Lung (tissue), 11 donors: ENCODE measurements at regions not wholly inside any gene's neighbourhood (a gene's known extent, or its start where the extent isn't known, plus 50 kb on each side); places are given as distances from the start of the nearest gene placed in this dataset.

Source experiments
- ATAC-seq: fragments of 200-7000 bp; cut with Tn5 transposase; one replicate; pipeline ENCODE4 v1.9.1; 2020; ENCODE audit warnings: moderate number of reproducible peaks; ENCODE audit not compliant: insufficient read depth, low FRiP score
- DNase-seq, 3 donors: peaks; one replicate each; pipeline ENCODE4 v3.0.0-alpha.2; 2013 to 2017
- H3K27ac ChIP-seq, 2 donors: one replicate each; pipeline ENCODE4 v1.5.1; 2013; ENCODE audit warnings: mild to moderate bottlenecking in 2 of 2, moderate library complexity in 2 of 2, control low read depth in 1 of 2, inconsistent platforms in 1 of 2, low read depth in 1 of 2, low read length in 1 of 2
- H3K27me3 ChIP-seq, 3 donors: one replicate each; pipeline ENCODE4 v1.5.1; 2013; ENCODE audit warnings: low read length in 2 of 3; ENCODE audit not compliant: control insufficient read depth in 3 of 3, insufficient read depth in 3 of 3
- H3K36me3 ChIP-seq, 4 donors: one replicate each; pipeline ENCODE4 v1.5.1; 2013; ENCODE audit warnings: low read length in 4 of 4, mild to moderate bottlenecking in 1 of 4, moderate library complexity in 1 of 4; ENCODE audit not compliant: control insufficient read depth in 4 of 4, insufficient read depth in 4 of 4
- H3K4me1 ChIP-seq, 5 donors: one replicate each; pipeline ENCODE4 v1.5.1; 2013; ENCODE audit warnings: low read length in 5 of 5, mild to moderate bottlenecking in 2 of 5, moderate library complexity in 1 of 5; ENCODE audit not compliant: control insufficient read depth in 5 of 5, insufficient read depth in 5 of 5
- H3K4me3 ChIP-seq: one replicate; pipeline ENCODE4 v1.5.1; 2013; ENCODE audit warnings: mild to moderate bottlenecking, control low read depth, moderate library complexity
- H3K9ac ChIP-seq, 2 donors: one replicate each; pipeline ENCODE4 v1.5.1; 2013; ENCODE audit warnings: low read length in 2 of 2, control low read depth in 1 of 2; ENCODE audit not compliant: insufficient read depth in 1 of 2
- H3K9me3 ChIP-seq, 4 donors: one replicate each; pipeline ENCODE4 v1.5.1; 2013; ENCODE audit warnings: low read length in 3 of 4, mild to moderate bottlenecking in 1 of 4, moderate library complexity in 1 of 4; ENCODE audit not compliant: control insufficient read depth in 4 of 4, insufficient read depth in 3 of 4
- WGBS, 2 donors: extraction: QIAGEN DNeasy Blood & Tissue Kit; methylation state at CpG; one replicate each; pipeline ENCODE4 v1.1.7; 2013; 5-methylcytosine and 5-hydroxymethylcytosine counted together
- TF ChIP-seq, protein P1 (sequence below): IDR thresholded peaks from 2 replicates; pipeline ENCODE4 v1.5.1; 2012; ENCODE audit warnings: mild to moderate bottlenecking; ENCODE audit errors: control extremely low read depth, extremely low read depth
- donor health status: control.
- donor health status: control.
- donor health status: Bipolar disorder and iron deficiency.
- donor health status: healthy.
- donor health status: DM: yes; HTN: yes; CAD: no.

GRCh38 chr3:36631549-36631948, 132.8 kb downstream of the DCLK3 start:
- H3K9me3 ChIP-seq: no peaks in the 10 kb centered on the region
- H3K4me1 ChIP-seq: peaks cover 0 to 2% (median 0%) of the 10 kb centered on the region in 5 donors
- no peak for DNase-seq
- no peak for ATAC-seq
- no peaks in the 10 kb centered on the region for H3K36me3 ChIP-seq
- WGBS, 2 donors: 68 to 93% methylated on average over 4 of the region's 4 CpGs
- H3K9ac ChIP-seq: no peak overlapping the region
- H3K27me3 ChIP-seq: no peaks in the 10 kb centered on the region
- TF ChIP-seq, protein P1, sequence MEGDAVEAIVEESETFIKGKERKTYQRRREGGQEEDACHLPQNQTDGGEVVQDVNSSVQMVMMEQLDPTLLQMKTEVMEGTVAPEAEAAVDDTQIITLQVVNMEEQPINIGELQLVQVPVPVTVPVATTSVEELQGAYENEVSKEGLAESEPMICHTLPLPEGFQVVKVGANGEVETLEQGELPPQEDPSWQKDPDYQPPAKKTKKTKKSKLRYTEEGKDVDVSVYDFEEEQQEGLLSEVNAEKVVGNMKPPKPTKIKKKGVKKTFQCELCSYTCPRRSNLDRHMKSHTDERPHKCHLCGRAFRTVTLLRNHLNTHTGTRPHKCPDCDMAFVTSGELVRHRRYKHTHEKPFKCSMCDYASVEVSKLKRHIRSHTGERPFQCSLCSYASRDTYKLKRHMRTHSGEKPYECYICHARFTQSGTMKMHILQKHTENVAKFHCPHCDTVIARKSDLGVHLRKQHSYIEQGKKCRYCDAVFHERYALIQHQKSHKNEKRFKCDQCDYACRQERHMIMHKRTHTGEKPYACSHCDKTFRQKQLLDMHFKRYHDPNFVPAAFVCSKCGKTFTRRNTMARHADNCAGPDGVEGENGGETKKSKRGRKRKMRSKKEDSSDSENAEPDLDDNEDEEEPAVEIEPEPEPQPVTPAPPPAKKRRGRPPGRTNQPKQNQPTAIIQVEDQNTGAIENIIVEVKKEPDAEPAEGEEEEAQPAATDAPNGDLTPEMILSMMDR: no peak
- H3K27ac ChIP-seq: no peak overlapping the region
- no peak overlapping the region for H3K4me3 ChIP-seq

- Histone ChIP-seq H3K27ac (no peak overlapping the region), H3K9ac (no peak overlapping the region), H3K4me1 (peaks cover 0 to 2% (median 0%) of the 10 kb centered on the region in 5 donors), H3K9me3 (peaks cover 0 to 3% (median 0%) of the 10 kb centered on the region in 4 donors), H3K27me3 (no peaks in the 10 kb centered on the region), H3K4me3 (no peak overlapping the region), H3K36me3 (no peaks in the 10 kb centered on the region)
- ATAC-seq: no peak
- DNase-seq: no peak
- TF ChIP-seq, protein P1: no peak
These were observed 148.5 kb downstream of the DCLK3 start for GRCh38 chr3:36615861-36616260.

DNA sequence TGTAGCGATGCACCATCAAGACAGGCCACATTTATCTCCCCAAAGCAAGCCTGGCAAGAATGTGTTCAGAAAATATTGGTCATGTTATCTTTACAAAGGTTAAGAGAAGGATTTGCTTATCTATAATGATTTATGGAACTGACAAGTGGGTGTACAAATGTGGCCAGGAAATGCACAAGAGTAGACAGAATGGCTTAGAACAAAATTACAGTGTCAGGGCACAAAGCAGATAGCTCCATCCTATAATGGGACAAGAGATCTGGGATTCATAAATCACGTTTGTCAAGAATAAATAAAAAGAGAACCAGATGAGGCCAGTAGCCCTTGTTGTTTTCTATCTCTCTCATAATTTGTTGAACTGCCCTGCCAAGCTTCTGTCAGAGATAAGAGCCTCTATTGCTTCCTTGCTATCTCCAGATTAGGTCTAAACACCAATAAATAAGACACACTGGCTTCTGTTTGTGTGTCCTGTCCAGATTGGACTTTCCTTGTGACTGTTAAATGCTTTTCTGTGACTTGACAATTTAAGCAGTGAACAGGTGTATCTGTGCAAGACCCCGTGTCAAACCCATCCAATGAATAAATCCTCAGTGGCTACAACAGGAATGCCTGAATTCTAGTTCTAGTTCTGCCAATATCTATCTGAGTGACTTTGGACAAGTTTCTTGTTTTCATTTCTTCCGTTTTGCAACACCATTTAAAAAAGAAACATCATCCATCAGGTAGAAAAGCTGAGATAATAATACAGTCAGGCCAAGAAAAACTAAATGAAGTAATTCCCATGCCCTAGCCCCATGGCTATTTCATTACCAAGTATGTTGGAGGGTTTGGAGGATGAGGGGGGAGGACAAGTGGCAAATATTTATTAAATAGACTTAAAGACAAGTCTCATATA, 157.2 kb downstream of the DCLK3 start:
- TF ChIP-seq, protein P1: no peak
- ATAC-seq (no peak), DNase-seq (no peak)
- Histone ChIP-seq H3K9ac (no peak overlapping the region), H3K4me1 (no peaks in the 10 kb centered on the region), H3K27ac (no peak overlapping the region), H3K27me3 (no peaks in the 10 kb centered on the region), H3K9me3 (no peaks in the 10 kb centered on the region), H3K4me3 (no peak overlapping the region), H3K36me3 (no peaks in the 10 kb centered on the region)
- 43 to 67% methylated on average over 4 of the region's 4 CpGs for WGBS, 2 donors
